Activated T-cell treated with anti-CD3 and anti-CD28 coated beads, Interleukin-2, amount 50 U/mL, for 72 hours (primary cell): ENCODE measurements at regions not wholly inside any gene's neighbourhood (a gene's known extent, or its start where the extent isn't known, plus 50 kb on each side); places are given as distances from the start of the nearest gene placed in this dataset.

Experiments used
- ATAC-seq, 2 donors: fragments of 150-1000 bp; cut with Tn5 transposase; replicated peaks in 1 of 2; 2 replicates each; pipeline ENCODE4 v1.10.0; 2021; ENCODE audit warnings: moderate library complexity in 2 of 2, mild to moderate bottlenecking in 1 of 2
- DNase-seq, 2 donors: peaks; one replicate each; pipeline ENCODE4 v3.0.0; 2021 to 2022; ENCODE audit warnings: mixed read lengths in 1 of 2
- H3K27ac Mint-ChIP-seq: one replicate; pipeline ENCODE4 v1.8.0; 2022; ENCODE audit warnings: mild to moderate bottlenecking, moderate library complexity, mixed read lengths
- H3K27me3 Mint-ChIP-seq: one replicate; pipeline ENCODE4 v1.8.0; 2022; ENCODE audit warnings: low read depth, mixed read lengths
- H3K36me3 Mint-ChIP-seq, 2 donors: one replicate each; pipeline ENCODE4 v1.8.0; 2022; ENCODE audit warnings: mixed read lengths in 2 of 2, mild to moderate bottlenecking in 1 of 2; ENCODE audit not compliant: insufficient read depth in 2 of 2
- H3K4me1 Mint-ChIP-seq: one replicate; pipeline ENCODE4 v1.8.0; 2022; ENCODE audit warnings: low read depth, mixed read lengths
- H3K4me3 Mint-ChIP-seq, 2 donors: one replicate each; pipeline ENCODE4 v1.8.0; 2022; ENCODE audit warnings: mild to moderate bottlenecking in 2 of 2, mixed read lengths in 2 of 2, moderate library complexity in 2 of 2
- H3K9me3 Mint-ChIP-seq, 2 donors: one replicate each; pipeline ENCODE4 v1.8.0; 2022; ENCODE audit warnings: mixed read lengths in 2 of 2

GRCh38 chr21:35905963-35906345 lies 154.4 kb downstream of the SETD4 start:
- Mint-ChIP-seq H3K27ac (no peak overlapping the region), H3K36me3 (no peaks in the 10 kb centered on the region), H3K9me3 (no peaks in the 10 kb centered on the region), H3K4me3 (no peak overlapping the region), H3K4me1 (no peaks in the 10 kb centered on the region), H3K27me3 (peaks cover 28% of the 10 kb centered on the region)
- DNase-seq (no peak), ATAC-seq (no peak)

GRCh38 chr21:35905096-35905962 lies 155.0 kb downstream of the SETD4 start:
- DNase-seq (no peak), ATAC-seq (no peak)
- peaks cover 28% of the 10 kb centered on the region for H3K27me3 Mint-ChIP-seq
- no peaks in the 10 kb centered on the region for H3K4me1 Mint-ChIP-seq
- no peak overlapping the region for H3K27ac Mint-ChIP-seq
- H3K9me3 Mint-ChIP-seq: no peaks in the 10 kb centered on the region
- H3K36me3 Mint-ChIP-seq: no peaks in the 10 kb centered on the region
- H3K4me3 Mint-ChIP-seq: no peak overlapping the region

GRCh38 chr21:35900539-35900938 lies 159.8 kb downstream of the SETD4 start:
- Mint-ChIP-seq H3K4me3 (no peak overlapping the region), H3K27ac (no peak overlapping the region), H3K27me3 (peaks cover 27% of the 10 kb centered on the region), H3K36me3 (no peaks in the 10 kb centered on the region), H3K9me3 (no peaks in the 10 kb centered on the region), H3K4me1 (no peaks in the 10 kb centered on the region)
- DNase-seq: no peak
- ATAC-seq: no peak

GRCh38 chr21:35896060-35896459 lies 164.3 kb downstream of the SETD4 start:
- Mint-ChIP-seq H3K27ac (no peak overlapping the region), H3K27me3 (no peaks in the 10 kb centered on the region), H3K4me3 (no peak overlapping the region), H3K4me1 (no peaks in the 10 kb centered on the region), H3K36me3 (no peaks in the 10 kb centered on the region), H3K9me3 (no peaks in the 10 kb centered on the region)
- ATAC-seq (no peak), DNase-seq (no peak)

- Mint-ChIP-seq H3K27me3 (no peaks in the 10 kb centered on the region), H3K4me3 (no peak overlapping the region), H3K9me3 (no peaks in the 10 kb centered on the region), H3K4me1 (no peaks in the 10 kb centered on the region), H3K36me3 (no peaks in the 10 kb centered on the region), H3K27ac (no peak overlapping the region)
- no peak for DNase-seq
- no peak for ATAC-seq
Measured at GRCh38 chr21:35895598-35895997, 164.7 kb downstream of the SETD4 start.

- H3K4me3 Mint-ChIP-seq: no peak overlapping the region
- no peaks in the 10 kb centered on the region for H3K36me3 Mint-ChIP-seq
- H3K4me1 Mint-ChIP-seq: no peaks in the 10 kb centered on the region
- H3K27ac Mint-ChIP-seq: no peak overlapping the region
- H3K9me3 Mint-ChIP-seq: no peaks in the 10 kb centered on the region
- DNase-seq (no peak), ATAC-seq (no peak)
- H3K27me3 Mint-ChIP-seq: no peaks in the 10 kb centered on the region
Measured at GRCh38 chr21:35893156-35893555, 167.2 kb downstream of the SETD4 start.

- H3K27ac Mint-ChIP-seq: no peak overlapping the region
- ATAC-seq (no peak), DNase-seq (no peak)
- H3K4me3 Mint-ChIP-seq: no peak overlapping the region
- H3K9me3 Mint-ChIP-seq: no peaks in the 10 kb centered on the region
- peaks cover 18% of the 10 kb centered on the region for H3K27me3 Mint-ChIP-seq
- no peaks in the 10 kb centered on the region for H3K36me3 Mint-ChIP-seq
- H3K4me1 Mint-ChIP-seq: no peaks in the 10 kb centered on the region
Measured at GRCh38 chr21:35886887-35887286, 173.4 kb downstream of the SETD4 start.

GRCh38 chr21:35885942-35886541 lies 174.3 kb downstream of the SETD4 start:
- Mint-ChIP-seq H3K36me3 (no peaks in the 10 kb centered on the region), H3K9me3 (no peaks in the 10 kb centered on the region), H3K4me3 (no peak overlapping the region), H3K27ac (no peak overlapping the region), H3K27me3 (peaks cover 18% of the 10 kb centered on the region), H3K4me1 (no peaks in the 10 kb centered on the region)
- DNase-seq: no peak
- no peak for ATAC-seq

- Mint-ChIP-seq H3K36me3 (no peaks in the 10 kb centered on the region), H3K27me3 (peaks cover 25% of the 10 kb centered on the region), H3K27ac (no peak overlapping the region), H3K4me1 (no peaks in the 10 kb centered on the region), H3K9me3 (no peaks in the 10 kb centered on the region), H3K4me3 (no peak overlapping the region)
- ATAC-seq (no peak), DNase-seq (no peak)
Measured at GRCh38 chr21:35882791-35883240, 177.5 kb downstream of the SETD4 start.

GRCh38 chr21:35873441-35873840 lies 186.9 kb downstream of the SETD4 start:
- DNase-seq (no peak), ATAC-seq (no peak)
- Mint-ChIP-seq H3K27ac (no peak overlapping the region), H3K4me1 (no peaks in the 10 kb centered on the region), H3K9me3 (no peaks in the 10 kb centered on the region), H3K27me3 (peaks cover 15% of the 10 kb centered on the region), H3K4me3 (no peak overlapping the region), H3K36me3 (no peaks in the 10 kb centered on the region)

GRCh38 chr21:35871906-35872305 lies 188.4 kb downstream of the SETD4 start:
- Mint-ChIP-seq H3K36me3 (no peaks in the 10 kb centered on the region), H3K4me1 (no peaks in the 10 kb centered on the region), H3K9me3 (no peaks in the 10 kb centered on the region), H3K4me3 (no peak overlapping the region), H3K27me3 (peaks cover 15% of the 10 kb centered on the region), H3K27ac (no peak overlapping the region)
- DNase-seq (no peak), ATAC-seq (no peak)

GRCh38 chr21:35868869-35869223 lies 191.5 kb downstream of the SETD4 start:
- Mint-ChIP-seq H3K9me3 (no peaks in the 10 kb centered on the region), H3K27ac (no peak overlapping the region), H3K27me3 (peaks cover 20% of the 10 kb centered on the region), H3K4me1 (no peaks in the 10 kb centered on the region), H3K4me3 (no peak overlapping the region), H3K36me3 (no peaks in the 10 kb centered on the region)
- DNase-seq (no peak), ATAC-seq (no peak)

GRCh38 chr21:35868005-35868868 lies 192.1 kb downstream of the SETD4 start:
- no peaks in the 10 kb centered on the region for H3K9me3 Mint-ChIP-seq

More at GRCh38 chr21:35868005-35868868, 192.1 kb downstream of the SETD4 start:
- Mint-ChIP-seq H3K4me3 (no peak overlapping the region), H3K36me3 (no peaks in the 10 kb centered on the region), H3K4me1 (no peaks in the 10 kb centered on the region), H3K27me3 (peaks cover 23% of the 10 kb centered on the region), H3K27ac (no peak overlapping the region)
- ATAC-seq (no peak), DNase-seq (no peak)
